ENCODE measurements at regions not wholly inside any gene's neighbourhood (a gene's known extent, or its start where the extent isn't known, plus 50 kb on each side); places are given as distances from the start of the nearest gene placed in this dataset.

- H3K27ac ChIP-seq (ENCODE audit: low read length): no peak overlapping the region
- DNase-seq (ENCODE audit: low read depth, low spot score) (no peak), ATAC-seq (no peak)
- in situ Hi-C loops (cut with HindIII; ENCODE audit: low pct_unique_long_range_greater_than_20kb, low sequenced_read_pairs): no loop called here
- ChIA-PET CTCF (interaction anchor here (0.6 kb wide), 1 partner anchor 1543 kb away, joined by 3 read pairs; no protein-coding TSS in a partner anchor), POLR2A (no interaction called here)
- H3K4me1 ChIP-seq (ENCODE audit: control insufficient read depth, insufficient read depth, low read length): no peaks in the 10 kb centered on the region
- no peaks in the 10 kb centered on the region for H3K9me3 ChIP-seq (ENCODE audit: control insufficient read depth, insufficient read depth, low read depth, low read length)
- H3K27me3 ChIP-seq (ENCODE audit: control insufficient read depth, insufficient read depth, low read length): no peaks in the 10 kb centered on the region
- no TSS peak for BruUV-seq (replicated peaks)
- intact Hi-C loops (cut with micrococcal nuclease; ENCODE audit: unreplicated experiment): no loop called here
- no peak overlapping the region for H3K4me3 ChIP-seq (ENCODE audit: low read depth in 2 of 2, low read length in 2 of 2)
- no peak for TF ChIP-seq REST (IDR thresholded peaks at IDR 0.05; ENCODE audit: insufficient read depth in 1 of 2, low read depth in 2 of 2, low read length in 1 of 2)
- no peak for TF ChIP-seq CTCF (IDR thresholded peaks at IDR 0.05)
- TF ChIP-seq SIN3A (IDR thresholded peaks at IDR 0.05; ENCODE audit: borderline replicate concordance, insufficient read depth, low read depth, low read length): no peak
- no peak for TF ChIP-seq POLR2AphosphoS5 (IDR thresholded peaks at IDR 0.05; ENCODE audit: low read depth, low read length)
- TF ChIP-seq TCF7L2 (IDR thresholded peaks at IDR 0.05; ENCODE audit: low read depth, low read length): no peak
- no peaks in the 10 kb centered on the region for H3K36me3 ChIP-seq (ENCODE audit: control insufficient read depth, insufficient read depth, low read length)
Measured at GRCh38 chr2:157122776-157123175, 134.7 kb upstream of the GALNT5 start.

DNA sequence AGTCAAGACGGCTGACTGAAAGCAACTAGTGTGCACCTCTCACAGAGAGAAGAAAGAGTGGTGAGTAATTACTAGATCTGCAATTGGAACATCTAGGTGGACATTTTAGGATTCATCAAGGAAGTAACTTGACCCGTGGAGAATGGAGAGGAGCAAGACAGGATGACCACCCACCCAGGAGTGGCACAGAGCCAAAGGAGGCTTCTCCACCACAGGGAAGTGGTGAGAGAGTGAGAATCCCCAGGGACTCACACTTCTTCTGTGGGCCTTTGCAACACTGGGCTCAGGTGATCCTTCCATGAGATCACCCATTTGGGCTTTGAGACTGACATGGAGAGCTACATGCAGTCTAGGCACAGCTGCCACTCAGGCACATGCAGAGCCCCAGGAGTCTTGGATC lies 132.8 kb upstream of the GALNT5 start:
- POLR2A ChIA-PET: no interaction called here
- no TSS peak for BruUV-seq (replicated peaks)
- TF ChIP-seq SIN3A (IDR thresholded peaks at IDR 0.05; ENCODE audit: borderline replicate concordance, insufficient read depth, low read depth, low read length): no peak
- TF ChIP-seq TCF7L2 (IDR thresholded peaks at IDR 0.05; ENCODE audit: low read depth, low read length): no peak
- TF ChIP-seq POLR2AphosphoS5 (IDR thresholded peaks at IDR 0.05; ENCODE audit: low read depth, low read length): no peak
- no peak for TF ChIP-seq CTCF (IDR thresholded peaks at IDR 0.05)
- TF ChIP-seq REST (IDR thresholded peaks at IDR 0.05; ENCODE audit: insufficient read depth in 1 of 2, low read depth in 2 of 2, low read length in 1 of 2): no peak
- Histone ChIP-seq H3K9me3 (ENCODE audit: control insufficient read depth, insufficient read depth, low read depth, low read length) (no peaks in the 10 kb centered on the region), H3K4me3 (ENCODE audit: low read depth in 2 of 2, low read length in 2 of 2) (no peak overlapping the region), H3K27me3 (ENCODE audit: control insufficient read depth, insufficient read depth, low read length) (no peaks in the 10 kb centered on the region), H3K36me3 (ENCODE audit: control insufficient read depth, insufficient read depth, low read length) (no peaks in the 10 kb centered on the region), H3K4me1 (ENCODE audit: control insufficient read depth, insufficient read depth, low read length) (no peaks in the 10 kb centered on the region), H3K27ac (ENCODE audit: low read length) (no peak overlapping the region)
- ATAC-seq (no peak), DNase-seq (ENCODE audit: low read depth, low spot score) (no peak)
- in situ Hi-C loops (cut with HindIII; ENCODE audit: low pct_unique_long_range_greater_than_20kb, low sequenced_read_pairs) (no loop called here), intact Hi-C loops (cut with micrococcal nuclease; ENCODE audit: unreplicated experiment) (no loop called here)
- CTCF ChIA-PET: no interaction called here
